Tibial artery (tissue), 4 donors: ENCODE measurements at regions not wholly inside any gene's neighbourhood (a gene's known extent, or its start where the extent isn't known, plus 50 kb on each side); places are given as distances from the start of the nearest gene placed in this dataset.

ENCODE experiments used
- DNase-seq, 2 donors: peaks; one replicate each; pipeline ENCODE4 v3.0.0-alpha.2; 2019
- H3K27ac ChIP-seq, 2 donors: fragments of 200-600 bp; sonication (generic) in 1 of 2; 1 replicate in 1 of 2; 2 replicates in 1 of 2; pipeline ENCODE4 v1.5.1; 2018 to 2019; ENCODE audit warnings: mild to moderate bottlenecking in 1 of 2
- H3K27me3 ChIP-seq, 2 donors: fragments of 200-600 bp; sonication (generic) in 1 of 2; one replicate each; pipeline versions ENCODE4 v1.5.1 to v1.6.0; 2016 to 2019
- H3K36me3 ChIP-seq, 3 donors: fragments of 200-600 bp; sonication (generic) in 2 of 3; one replicate each; pipeline ENCODE4 v1.5.1; 2016 to 2019; ENCODE audit warnings: mild to moderate bottlenecking in 2 of 3
- H3K4me1 ChIP-seq, 4 donors: fragments of 200-600 bp; sonication (generic) in 2 of 4; 1 replicate in 3 of 4; 2 replicates in 1 of 4; pipeline ENCODE4 v1.5.1; 2016 to 2019
- H3K4me3 ChIP-seq, 2 donors: fragments of 200-600 bp; sonication (generic) in 1 of 2; 1 replicate in 1 of 2; 2 replicates in 1 of 2; pipeline ENCODE4 v1.5.1; 2018 to 2019; ENCODE audit warnings: mild to moderate bottlenecking in 2 of 2
- H3K9me3 ChIP-seq, 3 donors: fragments of 200-600 bp; sonication (generic) in 1 of 3; one replicate each; pipeline ENCODE4 v1.5.1; 2016 to 2019
- CTCF ChIP-seq, 2 experiments: fragments of 200-600 bp in 1 of 2; fragments of 450-650 bp in 1 of 2; IDR thresholded peaks; one replicate each; pipeline ENCODE4 v1.5.1; 2017 to 2019; ENCODE audit warnings: antibody characterized with exemption in 2 of 2, mild to moderate bottlenecking in 1 of 2, moderate library complexity in 1 of 2
- intact Hi-C: fragments of 100-400 bp; cut with DNase I; formaldehyde crosslinking; loops from one replicate; pipeline ENCODE4 v1.15.0; 2023; ENCODE audit warnings: low total_unique reads

DNA sequence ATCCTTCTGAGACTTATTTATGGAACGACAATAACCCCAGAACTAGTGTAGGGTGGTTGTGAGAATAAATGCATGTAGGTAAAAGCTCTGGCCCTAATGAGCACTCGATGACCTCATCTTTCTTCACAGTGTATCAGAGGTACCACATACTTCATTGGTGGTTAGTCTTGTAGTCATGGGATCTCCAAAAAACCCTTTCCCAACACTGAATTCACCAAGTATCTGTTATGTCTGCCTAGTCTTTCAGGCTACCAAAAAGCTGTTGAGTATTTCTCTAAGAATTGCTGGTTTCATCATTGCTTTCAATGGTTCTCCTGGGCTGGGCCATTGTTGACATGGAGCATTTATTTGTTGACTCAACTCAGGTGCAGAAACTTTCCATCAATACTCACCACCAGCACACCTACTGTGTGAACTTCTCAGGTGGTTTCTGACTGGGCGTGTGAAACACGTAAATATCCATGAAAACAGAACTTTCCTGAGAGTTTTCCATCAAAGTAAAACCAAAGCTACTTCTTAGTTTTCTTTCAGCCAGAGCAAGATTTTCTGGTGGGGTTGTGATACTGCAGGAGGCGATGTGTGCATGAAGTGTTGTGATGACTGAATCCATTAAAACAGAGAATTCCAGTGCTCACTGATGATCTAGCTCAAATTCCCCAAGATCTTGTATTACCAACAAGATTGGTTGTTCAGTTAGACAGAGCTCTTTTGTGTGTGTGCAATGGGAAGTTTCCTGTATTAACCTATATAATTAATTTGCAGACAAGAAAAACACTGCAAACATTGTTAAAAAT is 51.4 kb upstream of the SLC35B4 start:
- no peak overlapping the region for H3K27ac ChIP-seq

More for the DNA sequence above, 51.4 kb upstream of the SLC35B4 start:
- TF ChIP-seq CTCF (IDR thresholded peaks at IDR 0.05): no peak
- Histone ChIP-seq H3K27me3 (no peaks in the 10 kb centered on the region), H3K36me3 (no peaks in the 10 kb centered on the region), H3K4me3 (no peak overlapping the region), H3K4me1 (no peaks in the 10 kb centered on the region), H3K9me3 (no peaks in the 10 kb centered on the region)
- intact Hi-C loops: no loop called here
- DNase-seq: no peak
